ENCODE measurements at regions not wholly inside any gene's neighbourhood (a gene's known extent, or its start where the extent isn't known, plus 50 kb on each side); places are given as distances from the start of the nearest gene placed in this dataset.

- no peak for DNase-seq (ENCODE audit: insufficient read length, low spot score)
- no peak for TF ChIP-seq POLR2A (IDR thresholded peaks at IDR 0.05; ENCODE audit: low read depth, low read length)
- no peak for FAIRE-seq
Measured at GRCh38 chr20:23225407-23226060, 125.1 kb upstream of the NXT1 start.

GRCh38 chr20:23224806-23225205, 125.8 kb upstream of the NXT1 start:
- FAIRE-seq (no peak), DNase-seq (ENCODE audit: insufficient read length, low spot score) (no peak)
- TF ChIP-seq POLR2A (IDR thresholded peaks at IDR 0.05; ENCODE audit: low read depth, low read length) = no peak

GRCh38 chr20:23223908-23224580, 126.5 kb upstream of the NXT1 start:
- DNase-seq (ENCODE audit: insufficient read length, low spot score) = no peak
- FAIRE-seq = no peak
- TF ChIP-seq POLR2A (IDR thresholded peaks at IDR 0.05; ENCODE audit: low read depth, low read length) = no peak

GRCh38 chr20:23222531-23223200, 127.9 kb upstream of the NXT1 start:
- FAIRE-seq = no peak
- DNase-seq (ENCODE audit: insufficient read length, low spot score) = no peak
- no peak for TF ChIP-seq POLR2A (IDR thresholded peaks at IDR 0.05; ENCODE audit: low read depth, low read length)

GRCh38 chr20:23217023-23217422, 130.9 kb upstream of the CD93 start:
- TF ChIP-seq POLR2A (IDR thresholded peaks at IDR 0.05; ENCODE audit: low read depth, low read length) = no peak
- DNase-seq (ENCODE audit: insufficient read length, low spot score) (no peak), FAIRE-seq (no peak)

GRCh38 chr20:23215344-23215995, 129.3 kb upstream of the CD93 start:
- DNase-seq (ENCODE audit: insufficient read length, low spot score) (no peak), FAIRE-seq (no peak)
- TF ChIP-seq POLR2A (IDR thresholded peaks at IDR 0.05; ENCODE audit: low read depth, low read length) = no peak

- no peak for TF ChIP-seq POLR2A (IDR thresholded peaks at IDR 0.05; ENCODE audit: low read depth, low read length)
- FAIRE-seq (no peak), DNase-seq (ENCODE audit: insufficient read length, low spot score) (no peak)
Measured at GRCh38 chr20:23214903-23215302, 128.8 kb upstream of the CD93 start.

- no peak for DNase-seq (ENCODE audit: insufficient read length, low spot score)
- FAIRE-seq = no peak
- no peak for TF ChIP-seq POLR2A (IDR thresholded peaks at IDR 0.05; ENCODE audit: low read depth, low read length)
Measured at GRCh38 chr20:23212464-23212995, 126.4 kb upstream of the CD93 start.

- DNase-seq (ENCODE audit: insufficient read length, low spot score) (no peak), FAIRE-seq (no peak)
- TF ChIP-seq POLR2A (IDR thresholded peaks at IDR 0.05; ENCODE audit: low read depth, low read length) = no peak
Measured at GRCh38 chr20:23212011-23212410, 125.9 kb upstream of the CD93 start.

- TF ChIP-seq POLR2A (IDR thresholded peaks at IDR 0.05; ENCODE audit: low read depth, low read length) = no peak
- FAIRE-seq (no peak), DNase-seq (ENCODE audit: insufficient read length, low spot score) (no peak)
Measured at GRCh38 chr20:23211164-23211563, 125.0 kb upstream of the CD93 start.

- no peak for TF ChIP-seq POLR2A (IDR thresholded peaks at IDR 0.05; ENCODE audit: low read depth, low read length)
- FAIRE-seq (no peak), DNase-seq (ENCODE audit: insufficient read length, low spot score) (no peak)
Measured at GRCh38 chr20:23207826-23208540, 121.9 kb upstream of the CD93 start.

GRCh38 chr20:23206995-23207394, 120.9 kb upstream of the CD93 start:
- no peak for FAIRE-seq
- DNase-seq (ENCODE audit: insufficient read length, low spot score) = no peak
- TF ChIP-seq POLR2A (IDR thresholded peaks at IDR 0.05; ENCODE audit: low read depth, low read length) = no peak

- DNase-seq (ENCODE audit: insufficient read length, low spot score) (no peak), FAIRE-seq (no peak)
- TF ChIP-seq POLR2A (IDR thresholded peaks at IDR 0.05; ENCODE audit: low read depth, low read length) = no peak
Measured at GRCh38 chr20:23206061-23206460, 119.9 kb upstream of the CD93 start.
